ENCODE measurements at regions not wholly inside any gene's neighbourhood (a gene's known extent, or its start where the extent isn't known, plus 50 kb on each side); places are given as distances from the start of the nearest gene placed in this dataset.

- TF ChIP-seq ISL1 (CRISPR knock-in tag; IDR thresholded peaks at IDR 0.05) (no peak), PATZ1 (CRISPR knock-in tag; IDR thresholded peaks at IDR 0.05; ENCODE audit: borderline replicate concordance) (no peak), ZNF565 (CRISPR knock-in tag; conservative IDR thresholded peaks at IDR 0.05; ENCODE audit: low read depth) (no peak), ZFP30 (CRISPR knock-in tag; IDR thresholded peaks at IDR 0.05) (no peak), OSR1 (CRISPR knock-in tag; IDR thresholded peaks at IDR 0.05) (no peak), SNAI2 (CRISPR knock-in tag; IDR thresholded peaks at IDR 0.05) (no peak), ESRRG (CRISPR knock-in tag; IDR thresholded peaks at IDR 0.05) (no peak), ZNF70 (CRISPR knock-in tag; IDR thresholded peaks at IDR 0.05) (no peak), ARNTL (CRISPR knock-in tag; IDR thresholded peaks at IDR 0.05; ENCODE audit: borderline replicate concordance, low read depth) (no peak), PPARA (CRISPR knock-in tag; IDR thresholded peaks at IDR 0.05; ENCODE audit: borderline replicate concordance) (no peak)
Measured at GRCh38 chr10:10462151-10462941, 555.3 kb upstream of the CELF2 start.
